GM21723 (cell line): ENCODE measurements at regions not wholly inside any gene's neighbourhood (a gene's known extent, or its start where the extent isn't known, plus 50 kb on each side); places are given as distances from the start of the nearest gene placed in this dataset.

Experiments used
- ATAC-seq: cut with Tn5 transposase; IDR thresholded peaks from one replicate; pipeline ENCODE4 v1.9.1; 2021; ENCODE audit warnings: mild to moderate bottlenecking, moderate library complexity; ENCODE audit not compliant: unreplicated experiment

- no peak for ATAC-seq
Observed at GRCh38 chr15:95347837-95348236, 982.7 kb upstream of the NR2F2 start.

- no peak for ATAC-seq
Observed at GRCh38 chr15:95350908-95351307, 979.6 kb upstream of the NR2F2 start.

DNA sequence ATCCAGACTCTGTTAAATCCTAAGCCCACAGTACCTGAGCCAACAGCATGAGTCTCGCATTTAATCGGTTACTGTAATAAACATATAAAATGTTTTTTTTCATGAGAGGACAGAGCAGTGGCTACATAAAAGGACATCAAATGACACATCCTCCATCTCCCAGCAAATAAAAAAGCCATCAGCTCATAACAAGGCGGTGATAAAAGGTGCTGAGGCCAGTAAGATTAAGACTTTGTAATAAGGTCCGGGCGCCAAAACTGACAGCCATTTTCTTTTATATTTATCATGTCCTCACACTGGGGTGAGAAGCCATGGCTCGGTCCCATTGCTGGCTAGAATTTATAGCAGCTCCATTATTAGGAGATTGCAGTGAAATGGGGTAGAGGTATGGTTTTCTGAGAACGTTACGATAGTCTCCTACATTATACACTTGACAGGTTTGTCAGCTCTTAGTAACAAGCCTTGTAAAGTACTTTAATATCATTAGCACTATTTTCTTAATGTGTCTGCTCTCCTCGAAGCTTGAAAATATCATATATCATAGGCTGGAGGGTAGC is 977.8 kb upstream of the NR2F2 start:
- no peak for ATAC-seq

GRCh38 chr15:95353512-95353911 is 977.0 kb upstream of the NR2F2 start:
- ATAC-seq: no peak

GRCh38 chr15:95359966-95360365 is 970.5 kb upstream of the NR2F2 start:
- ATAC-seq: no peak

GRCh38 chr15:95362306-95362705 is 968.2 kb upstream of the NR2F2 start:
- no peak for ATAC-seq

- ATAC-seq: no peak
Observed at GRCh38 chr15:95363646-95364045, 966.9 kb upstream of the NR2F2 start.

- ATAC-seq: no peak
Observed at GRCh38 chr15:95365511-95366107, 964.9 kb upstream of the NR2F2 start.

GRCh38 chr15:95368191-95368590 is 962.3 kb upstream of the NR2F2 start:
- no peak for ATAC-seq

DNA sequence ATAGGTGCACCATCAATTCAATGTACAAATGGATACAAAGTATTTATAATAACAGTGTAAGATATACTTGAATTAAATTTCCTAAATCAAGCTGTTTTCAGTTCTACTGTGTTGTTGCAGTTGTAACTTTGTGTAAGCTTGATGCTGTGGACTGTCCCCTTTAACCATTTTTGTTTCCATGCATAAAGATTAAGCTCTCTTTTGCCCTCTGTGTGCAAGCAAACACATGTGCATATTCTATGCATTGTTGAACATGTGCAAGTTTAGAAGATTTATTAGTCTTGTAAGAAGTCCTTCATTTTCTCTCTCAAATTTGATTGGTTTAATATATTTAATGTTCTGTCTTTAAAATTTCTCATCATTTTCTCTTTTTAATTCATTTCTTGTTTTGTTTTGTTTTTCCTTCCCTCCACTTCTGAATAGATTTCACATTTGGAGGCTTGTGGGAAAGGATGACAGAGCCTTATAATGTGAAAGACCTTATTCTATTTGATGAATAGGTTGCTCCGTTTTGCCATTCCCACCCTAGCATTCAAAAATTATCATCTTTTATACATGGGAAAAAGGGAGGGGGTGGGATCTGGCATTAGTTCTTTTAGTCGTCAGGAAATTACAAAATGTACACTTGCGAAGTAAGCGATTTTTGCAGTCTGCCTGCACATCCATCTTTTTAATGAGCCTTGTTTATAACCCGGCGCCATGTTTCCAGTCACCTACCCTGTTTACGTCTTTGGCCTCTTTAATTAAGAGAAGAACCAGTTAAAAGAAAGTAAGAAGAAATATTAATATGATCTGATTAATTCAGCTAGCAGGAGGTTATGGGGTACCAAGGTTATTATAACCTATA is 961.5 kb upstream of the NR2F2 start:
- no peak for ATAC-seq

- ATAC-seq: no peak
Observed at GRCh38 chr15:95370291-95370690, 960.2 kb upstream of the NR2F2 start.

DNA sequence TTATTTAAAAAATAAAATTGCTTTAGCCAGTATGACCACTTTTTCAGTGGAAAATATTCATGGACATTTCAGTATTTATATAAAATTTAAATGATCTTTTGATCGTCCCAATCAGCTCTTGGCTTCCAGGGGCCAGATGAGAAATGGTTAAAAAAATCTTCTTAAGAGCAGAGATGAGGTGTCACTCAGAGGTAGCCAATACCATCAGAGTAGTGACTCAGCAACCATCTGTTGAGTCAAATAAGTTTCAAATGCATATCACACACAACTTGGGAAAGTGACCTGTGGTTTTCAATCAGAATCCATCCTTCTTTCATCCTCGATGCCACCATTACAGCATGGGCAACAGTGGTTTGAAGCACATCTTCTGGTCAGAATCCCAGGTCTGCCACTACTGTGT is 958.8 kb upstream of the NR2F2 start:
- no peak for ATAC-seq

GRCh38 chr15:95375281-95375680 is 955.2 kb upstream of the NR2F2 start:
- ATAC-seq: no peak

- ATAC-seq: no peak
Observed at GRCh38 chr15:95377258-95377852, 953.1 kb upstream of the NR2F2 start.

- no peak for ATAC-seq
Observed at GRCh38 chr15:95394186-95395067, 936.1 kb upstream of the NR2F2 start.

DNA sequence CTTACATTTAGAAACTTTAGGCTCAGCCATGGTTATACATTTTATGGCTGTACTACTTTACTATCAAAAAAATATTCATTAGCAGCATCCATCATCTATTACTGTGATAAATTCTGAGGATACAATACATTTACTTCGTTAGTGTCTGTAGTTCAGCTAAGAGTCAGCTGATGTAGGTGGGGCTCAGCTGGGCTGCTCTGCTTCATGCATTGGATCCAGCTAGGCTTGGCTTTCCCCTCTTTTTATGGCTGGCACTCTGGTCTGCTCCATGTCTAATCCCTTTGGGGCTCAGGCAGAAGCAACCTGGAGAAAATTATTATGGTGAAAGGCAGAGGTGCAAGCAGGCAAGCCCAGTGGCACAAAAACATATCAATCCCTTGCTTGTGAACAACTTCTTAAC is 930.1 kb upstream of the NR2F2 start:
- no peak for ATAC-seq

GRCh38 chr15:95401587-95401986 is 928.9 kb upstream of the NR2F2 start:
- no peak for ATAC-seq

DNA sequence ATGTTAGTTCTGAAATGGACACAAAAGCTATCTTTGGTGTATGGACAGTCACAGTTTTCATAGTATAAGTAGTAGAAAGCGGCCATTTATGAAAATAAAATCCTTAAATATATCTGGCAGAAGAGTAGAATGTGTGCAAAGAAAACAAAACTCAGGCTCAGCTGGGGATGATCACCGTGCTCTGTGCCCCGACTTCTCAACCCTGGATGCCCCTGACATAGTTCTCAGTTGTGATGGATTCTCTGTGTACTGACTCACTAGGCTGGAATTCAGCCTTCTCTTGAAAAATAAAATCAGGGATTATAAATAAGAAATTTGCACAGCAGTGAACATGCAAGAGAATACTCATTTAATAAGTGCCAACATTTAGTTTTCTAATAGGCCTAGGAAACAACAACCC is 925.1 kb upstream of the NR2F2 start:
- no peak for ATAC-seq

GRCh38 chr15:95407534-95407933 is 923.0 kb upstream of the NR2F2 start:
- ATAC-seq: no peak

- no peak for ATAC-seq
Observed at GRCh38 chr15:95409211-95409610, 921.3 kb upstream of the NR2F2 start.
